Tibial artery (tissue), 4 donors: ENCODE measurements at regions not wholly inside any gene's neighbourhood (a gene's known extent, or its start where the extent isn't known, plus 50 kb on each side); places are given as distances from the start of the nearest gene placed in this dataset.

Source experiments
- DNase-seq, 2 donors: peaks; one replicate each; pipeline ENCODE4 v3.0.0-alpha.2; 2019
- H3K27ac ChIP-seq, 2 donors: fragments of 200-600 bp; sonication (generic) in 1 of 2; 1 replicate in 1 of 2; 2 replicates in 1 of 2; pipeline ENCODE4 v1.5.1; 2018 to 2019; ENCODE audit warnings: mild to moderate bottlenecking in 1 of 2
- H3K27me3 ChIP-seq, 2 donors: fragments of 200-600 bp; sonication (generic) in 1 of 2; one replicate each; pipeline versions ENCODE4 v1.5.1 to v1.6.0; 2016 to 2019
- H3K36me3 ChIP-seq, 3 donors: fragments of 200-600 bp; sonication (generic) in 2 of 3; one replicate each; pipeline ENCODE4 v1.5.1; 2016 to 2019; ENCODE audit warnings: mild to moderate bottlenecking in 2 of 3
- H3K4me1 ChIP-seq, 4 donors: fragments of 200-600 bp; sonication (generic) in 2 of 4; 1 replicate in 3 of 4; 2 replicates in 1 of 4; pipeline ENCODE4 v1.5.1; 2016 to 2019
- H3K4me3 ChIP-seq, 2 donors: fragments of 200-600 bp; sonication (generic) in 1 of 2; 1 replicate in 1 of 2; 2 replicates in 1 of 2; pipeline ENCODE4 v1.5.1; 2018 to 2019; ENCODE audit warnings: mild to moderate bottlenecking in 2 of 2
- H3K9me3 ChIP-seq, 3 donors: fragments of 200-600 bp; sonication (generic) in 1 of 3; one replicate each; pipeline ENCODE4 v1.5.1; 2016 to 2019
- intact Hi-C: fragments of 100-400 bp; cut with DNase I; formaldehyde crosslinking; loops from one replicate; pipeline ENCODE4 v1.15.0; 2023; ENCODE audit warnings: low total_unique reads
- TF ChIP-seq, protein P1 (sequence below), 2 experiments: fragments of 200-600 bp in 1 of 2; fragments of 450-650 bp in 1 of 2; IDR thresholded peaks; one replicate each; pipeline ENCODE4 v1.5.1; 2017 to 2019; ENCODE audit warnings: antibody characterized with exemption in 2 of 2, mild to moderate bottlenecking in 1 of 2, moderate library complexity in 1 of 2

DNA sequence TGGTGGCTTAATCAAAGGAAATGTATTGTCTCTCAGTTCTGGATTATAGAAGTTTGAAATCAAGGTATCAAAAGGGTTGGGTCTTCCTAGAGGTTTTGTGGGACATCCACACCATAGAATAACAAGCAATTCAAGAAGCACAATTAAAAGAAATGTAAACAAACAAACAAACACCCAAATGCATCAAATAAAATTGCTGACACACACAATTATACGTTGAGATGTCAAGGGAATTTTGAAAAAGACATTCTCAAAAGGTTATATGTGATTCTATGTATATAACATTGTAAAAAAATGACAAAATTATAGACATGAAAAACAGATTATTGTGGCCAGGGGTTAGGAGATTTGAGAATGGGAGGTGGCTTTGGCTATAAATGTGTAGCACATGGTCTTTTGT, 250.7 kb upstream of the AGA start:
- intact Hi-C loops: no loop called here
- Histone ChIP-seq H3K9me3 (no peaks in the 10 kb centered on the region), H3K4me1 (no peaks in the 10 kb centered on the region), H3K36me3 (no peaks in the 10 kb centered on the region), H3K4me3 (no peak overlapping the region), H3K27ac (no peak overlapping the region), H3K27me3 (no peaks in the 10 kb centered on the region)
- TF ChIP-seq, protein P1, sequence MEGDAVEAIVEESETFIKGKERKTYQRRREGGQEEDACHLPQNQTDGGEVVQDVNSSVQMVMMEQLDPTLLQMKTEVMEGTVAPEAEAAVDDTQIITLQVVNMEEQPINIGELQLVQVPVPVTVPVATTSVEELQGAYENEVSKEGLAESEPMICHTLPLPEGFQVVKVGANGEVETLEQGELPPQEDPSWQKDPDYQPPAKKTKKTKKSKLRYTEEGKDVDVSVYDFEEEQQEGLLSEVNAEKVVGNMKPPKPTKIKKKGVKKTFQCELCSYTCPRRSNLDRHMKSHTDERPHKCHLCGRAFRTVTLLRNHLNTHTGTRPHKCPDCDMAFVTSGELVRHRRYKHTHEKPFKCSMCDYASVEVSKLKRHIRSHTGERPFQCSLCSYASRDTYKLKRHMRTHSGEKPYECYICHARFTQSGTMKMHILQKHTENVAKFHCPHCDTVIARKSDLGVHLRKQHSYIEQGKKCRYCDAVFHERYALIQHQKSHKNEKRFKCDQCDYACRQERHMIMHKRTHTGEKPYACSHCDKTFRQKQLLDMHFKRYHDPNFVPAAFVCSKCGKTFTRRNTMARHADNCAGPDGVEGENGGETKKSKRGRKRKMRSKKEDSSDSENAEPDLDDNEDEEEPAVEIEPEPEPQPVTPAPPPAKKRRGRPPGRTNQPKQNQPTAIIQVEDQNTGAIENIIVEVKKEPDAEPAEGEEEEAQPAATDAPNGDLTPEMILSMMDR (IDR thresholded peaks at IDR 0.05): no peak
- DNase-seq: no peak

DNA sequence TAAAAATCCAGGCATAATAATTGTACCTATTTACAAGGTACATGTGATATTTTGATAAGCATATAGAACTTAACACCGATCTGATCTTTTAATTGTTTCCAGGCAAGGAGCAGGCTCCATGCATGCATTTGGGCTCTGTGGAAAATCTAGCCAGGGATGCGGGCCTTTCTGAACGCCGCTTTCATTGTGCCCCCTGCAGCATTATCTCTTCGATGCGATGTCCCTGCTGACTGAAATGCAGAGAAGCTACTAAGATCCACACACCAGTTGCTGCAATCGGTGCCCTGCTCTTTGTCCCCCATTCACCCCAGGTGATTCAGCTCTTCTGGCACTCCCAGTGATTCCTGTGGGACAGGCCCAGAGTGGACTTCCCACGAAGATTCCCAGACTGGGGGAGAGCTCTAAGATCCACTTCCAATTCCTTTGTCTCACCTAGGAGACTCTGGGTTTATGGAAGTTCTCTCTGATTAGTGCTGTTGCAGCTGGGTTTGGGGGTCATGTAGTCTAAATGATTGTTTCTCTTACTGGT, 254.3 kb upstream of the AGA start:
- Histone ChIP-seq H3K4me3 (no peak overlapping the region), H3K4me1 (no peaks in the 10 kb centered on the region), H3K36me3 (no peaks in the 10 kb centered on the region), H3K27ac (no peak overlapping the region), H3K9me3 (no peaks in the 10 kb centered on the region), H3K27me3 (no peaks in the 10 kb centered on the region)
- TF ChIP-seq, protein P1 (IDR thresholded peaks at IDR 0.05): no peak
- intact Hi-C loops: no loop called here
- DNase-seq: no peak

DNA sequence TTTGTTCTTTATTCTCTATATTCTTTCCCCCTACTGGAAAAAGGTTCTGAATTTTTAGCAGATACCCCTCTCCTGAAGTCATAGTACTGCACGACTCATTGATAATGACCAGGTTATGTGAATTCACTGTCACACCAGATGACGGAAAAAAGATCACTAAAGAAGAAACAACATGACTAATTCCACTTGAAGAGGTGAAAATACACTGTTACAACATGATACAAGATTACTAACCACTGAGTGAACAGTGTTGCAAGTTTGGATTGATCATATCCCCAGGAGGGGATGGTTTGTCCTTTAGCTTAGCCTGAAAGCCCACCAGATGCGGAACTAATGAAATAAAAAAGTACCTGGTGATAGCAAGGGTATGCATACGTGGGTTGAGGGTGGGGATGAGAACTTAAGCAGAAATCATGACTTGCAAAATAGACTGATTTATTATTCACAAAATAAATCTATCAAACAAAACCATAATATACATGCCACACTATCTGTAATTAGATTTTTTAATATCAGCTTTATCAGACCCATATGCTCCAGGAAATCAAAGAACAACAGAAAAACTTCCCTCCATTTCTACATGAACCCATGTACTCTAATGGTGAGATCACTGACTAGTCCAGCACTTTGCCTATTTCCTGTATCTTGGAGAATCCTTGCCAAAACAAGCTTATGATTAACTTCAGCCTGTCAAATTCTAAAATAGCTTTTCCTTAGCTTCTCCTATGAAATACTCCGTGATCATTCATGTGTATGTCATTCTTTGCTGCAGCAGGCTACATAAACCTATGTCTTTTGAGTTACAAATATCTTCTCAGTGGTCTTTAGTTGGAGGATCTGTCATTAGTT, 257.4 kb upstream of the AGA start:
- no peak for DNase-seq
- Histone ChIP-seq H3K4me1 (no peaks in the 10 kb centered on the region), H3K9me3 (no peaks in the 10 kb centered on the region), H3K36me3 (no peaks in the 10 kb centered on the region), H3K27me3 (no peaks in the 10 kb centered on the region), H3K4me3 (no peak overlapping the region), H3K27ac (no peak overlapping the region)
- intact Hi-C loops: no loop called here
- TF ChIP-seq, protein P1 (IDR thresholded peaks at IDR 0.05): no peak

DNA sequence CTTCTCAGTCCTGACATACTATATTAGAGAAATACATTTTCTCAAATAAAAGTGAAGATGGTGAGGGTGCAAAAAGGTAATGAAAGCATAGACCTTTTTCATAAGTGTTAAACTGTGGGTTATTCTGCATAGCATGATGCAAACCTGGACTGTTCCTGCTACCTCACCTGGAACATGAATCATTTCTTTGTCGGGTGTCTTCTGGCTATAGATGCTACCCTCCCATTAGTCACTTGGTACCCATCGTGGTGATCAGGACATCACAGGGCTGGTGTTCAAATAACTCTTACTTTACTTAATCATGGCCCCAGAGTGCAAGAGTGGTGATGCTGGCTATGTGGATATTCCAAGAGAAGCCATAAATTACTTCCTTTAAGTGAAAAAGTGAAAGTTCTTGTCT, 264.7 kb upstream of the AGA start:
- no peak overlapping the region for H3K27ac ChIP-seq
- TF ChIP-seq, protein P1 (IDR thresholded peaks at IDR 0.05): no peak
- no peak for DNase-seq
- H3K4me3 ChIP-seq: no peak overlapping the region
- no peaks in the 10 kb centered on the region for H3K4me1 ChIP-seq
- no peaks in the 10 kb centered on the region for H3K9me3 ChIP-seq
- no peaks in the 10 kb centered on the region for H3K27me3 ChIP-seq
- no peaks in the 10 kb centered on the region for H3K36me3 ChIP-seq
- intact Hi-C loops: no loop called here

DNA sequence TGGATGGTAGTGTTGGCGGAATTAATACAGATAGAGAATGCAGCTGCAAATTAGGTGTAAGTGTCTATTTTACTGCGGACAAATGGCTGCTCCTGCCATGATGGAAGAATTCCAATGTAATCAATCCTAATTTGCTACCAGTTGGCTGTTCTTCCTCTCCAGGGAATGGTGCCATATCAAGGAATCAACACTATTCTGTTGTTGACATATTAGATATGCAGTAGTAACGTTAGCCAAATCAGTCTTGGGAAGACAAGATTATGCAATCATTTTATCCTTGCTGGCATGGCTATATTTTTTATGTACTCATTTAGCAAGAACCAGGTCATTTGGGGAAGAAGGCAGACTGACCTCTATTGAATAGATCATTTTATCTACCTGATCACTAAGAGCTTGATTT, 271.2 kb upstream of the AGA start:
- DNase-seq: no peak
- Histone ChIP-seq H3K4me3 (no peak overlapping the region), H3K36me3 (no peaks in the 10 kb centered on the region), H3K27me3 (no peaks in the 10 kb centered on the region), H3K9me3 (no peaks in the 10 kb centered on the region), H3K27ac (no peak overlapping the region), H3K4me1 (no peaks in the 10 kb centered on the region)
- TF ChIP-seq, protein P1 (IDR thresholded peaks at IDR 0.05): no peak
- intact Hi-C loops: no loop called here
